ENCODE measurements at regions not wholly inside any gene's neighbourhood (a gene's known extent, or its start where the extent isn't known, plus 50 kb on each side); places are given as distances from the start of the nearest gene placed in this dataset.
"Not testable (repeated sequence)": the region's sequence is repeated elsewhere in the genome, so short reads cannot be mapped to it uniquely, and the experiment has no call there.

DNA sequence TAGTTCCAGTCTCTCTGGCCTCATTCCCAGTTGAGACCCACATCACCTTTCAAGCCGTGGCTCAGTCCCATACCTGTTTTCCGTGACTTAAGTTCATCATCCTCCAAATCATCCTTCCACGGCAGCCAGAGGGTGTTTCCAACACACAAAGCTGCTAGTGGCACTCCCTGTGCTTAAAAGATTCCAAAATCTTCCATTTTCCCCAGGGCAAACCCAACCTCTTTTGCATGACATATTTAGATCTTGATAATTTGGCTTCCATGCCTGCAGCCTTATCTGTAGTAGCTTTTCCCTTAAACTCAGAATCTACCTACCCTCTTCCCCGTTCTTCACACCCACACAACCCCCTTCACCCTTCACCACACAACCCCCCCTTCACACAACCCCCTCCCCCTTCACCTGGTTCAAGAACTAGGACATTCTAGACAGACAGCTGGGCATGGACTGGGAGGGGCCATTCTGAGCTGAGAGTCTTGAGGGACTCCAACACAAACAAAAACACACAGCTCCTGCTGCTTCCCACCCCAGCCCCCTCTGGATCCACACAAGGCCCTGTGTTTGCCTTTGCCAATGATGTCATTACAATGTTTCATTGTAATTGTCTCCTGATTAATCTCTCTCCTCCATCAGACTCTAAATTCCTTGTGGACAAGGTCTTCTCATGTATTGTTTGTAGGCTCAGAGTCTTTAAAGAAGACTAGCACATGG is 268.2 kb downstream of the SH3GL2 start:
- DNase-seq (ENCODE audit: low spot score) = no peak

DNA sequence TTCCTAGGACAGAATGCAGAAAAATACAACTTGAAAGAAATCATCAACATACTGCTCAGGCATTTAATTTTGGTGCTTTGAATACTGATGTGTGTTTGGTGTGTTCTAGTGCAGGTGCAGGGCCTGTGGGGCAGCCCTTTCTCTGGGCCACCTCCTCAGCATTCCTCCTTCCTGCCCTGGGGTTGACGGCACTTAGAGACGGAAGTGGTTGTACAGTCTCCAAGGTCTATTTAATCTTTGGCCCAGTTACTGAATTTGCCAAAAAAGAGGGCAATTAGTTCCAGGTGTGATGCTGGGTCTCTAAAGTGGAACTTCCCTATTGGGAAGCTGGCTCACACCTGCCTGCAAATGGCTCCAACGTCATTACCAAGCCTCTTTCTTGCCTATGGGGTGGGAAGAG is 269.0 kb downstream of the SH3GL2 start:
- no peak for DNase-seq (ENCODE audit: low spot score)

GRCh38 chr9:17852108-17852507 is 273.2 kb downstream of the SH3GL2 start:
- no peak for DNase-seq (ENCODE audit: low spot score)

GRCh38 chr9:17854487-17854886 is 275.6 kb downstream of the SH3GL2 start:
- no peak for DNase-seq (ENCODE audit: low spot score)

DNA sequence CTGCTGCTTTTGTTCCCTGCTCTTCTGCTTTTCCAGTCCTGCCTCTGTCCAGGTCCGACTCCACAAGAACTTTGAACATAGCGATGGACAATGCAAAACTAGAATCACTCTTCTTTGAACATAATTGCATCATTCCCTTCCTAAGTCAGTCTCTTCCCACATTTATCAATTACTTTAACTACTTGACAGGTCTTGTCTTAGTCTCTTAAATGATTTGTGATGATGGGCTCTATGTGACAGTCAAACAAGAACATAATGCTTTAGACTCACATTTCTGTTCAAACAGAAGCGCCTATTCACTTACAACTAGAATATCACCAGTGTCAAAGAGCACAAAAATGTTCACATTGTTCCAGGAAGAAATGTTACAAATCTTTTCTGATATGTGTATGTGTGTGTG is 278.1 kb downstream of the SH3GL2 start:
- DNase-seq (ENCODE audit: low spot score) = no peak

GRCh38 chr9:17859228-17859627 is 280.4 kb downstream of the SH3GL2 start:
- DNase-seq (ENCODE audit: low spot score) = no peak

GRCh38 chr9:17859987-17860386 is 281.1 kb downstream of the SH3GL2 start:
- DNase-seq (ENCODE audit: low spot score) = no peak

- DNase-seq (ENCODE audit: low spot score) = no peak
Measured at GRCh38 chr9:17862101-17862500, 283.2 kb downstream of the SH3GL2 start.

- no peak for DNase-seq (ENCODE audit: low spot score)
Measured at GRCh38 chr9:17862629-17863028, 283.8 kb downstream of the SH3GL2 start.

DNA sequence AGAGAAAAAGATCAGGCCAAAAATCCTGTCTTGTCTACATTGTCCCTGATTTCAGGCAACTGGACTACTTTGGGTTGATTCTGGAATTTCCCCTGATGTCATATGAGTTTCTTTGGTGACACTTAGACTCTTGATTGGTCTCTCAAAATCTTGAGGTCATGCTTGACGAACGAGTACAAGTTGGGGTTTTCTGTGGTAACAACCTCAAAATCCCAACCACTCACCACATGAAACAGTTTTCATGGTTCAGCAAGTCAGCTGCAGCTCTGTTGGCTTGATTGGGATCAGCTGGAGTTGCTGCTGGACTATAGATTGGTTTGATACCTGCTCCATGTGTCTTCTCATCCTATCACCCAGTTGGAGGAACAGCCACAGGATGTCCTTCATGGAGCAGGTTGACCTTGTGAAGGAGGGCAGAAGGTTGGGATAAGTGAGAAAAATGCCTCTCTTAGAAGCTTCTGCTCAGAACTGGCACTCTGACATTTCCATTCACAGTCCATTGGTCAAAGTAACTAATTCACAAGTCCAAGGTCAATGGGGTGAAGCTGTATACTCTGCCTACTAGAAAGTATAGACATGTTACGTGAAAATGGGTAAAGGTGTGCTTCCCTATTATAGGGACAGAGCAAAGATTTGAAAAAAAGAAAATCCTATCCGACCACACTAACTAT is 284.5 kb downstream of the SH3GL2 start:
- no peak for DNase-seq (ENCODE audit: low spot score)

- DNase-seq (ENCODE audit: low spot score) = no peak
Measured at GRCh38 chr9:17863924-17864323, 285.1 kb downstream of the SH3GL2 start.

- no peak for DNase-seq (ENCODE audit: low spot score)
Measured at GRCh38 chr9:17864951-17865350, 286.1 kb downstream of the SH3GL2 start.

DNA sequence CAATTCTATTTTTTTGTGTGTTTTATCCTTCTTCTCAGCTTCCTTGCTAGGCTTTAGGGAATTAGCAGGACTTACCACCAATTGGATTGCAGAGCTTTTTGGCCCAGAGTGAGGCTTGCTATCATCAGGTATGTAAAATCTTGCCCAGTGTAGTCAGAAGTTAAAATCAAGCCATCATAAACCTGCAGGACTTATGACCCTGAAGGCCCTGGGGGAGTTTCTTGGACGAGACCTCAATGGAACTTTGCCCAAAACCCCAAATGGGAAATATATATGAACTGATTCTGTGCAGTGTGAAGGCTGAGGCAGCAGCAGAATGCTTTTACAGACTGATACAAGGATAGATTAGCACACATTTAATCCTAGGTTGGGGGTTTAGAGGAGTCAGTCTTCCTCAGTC is 287.0 kb downstream of the SH3GL2 start:
- no peak for DNase-seq (ENCODE audit: low spot score)

GRCh38 chr9:17870722-17871121 is 291.9 kb downstream of the SH3GL2 start:
- DNase-seq (ENCODE audit: low spot score) = no peak

GRCh38 chr9:17871213-17871890 is 292.5 kb downstream of the SH3GL2 start:
- no peak for DNase-seq (ENCODE audit: low spot score)

GRCh38 chr9:17875886-17876285 is 297.0 kb downstream of the SH3GL2 start:
- no peak for DNase-seq (ENCODE audit: low spot score)

- no peak for DNase-seq (ENCODE audit: low spot score)
Measured at GRCh38 chr9:17876687-17877086, 297.8 kb downstream of the SH3GL2 start.

DNA sequence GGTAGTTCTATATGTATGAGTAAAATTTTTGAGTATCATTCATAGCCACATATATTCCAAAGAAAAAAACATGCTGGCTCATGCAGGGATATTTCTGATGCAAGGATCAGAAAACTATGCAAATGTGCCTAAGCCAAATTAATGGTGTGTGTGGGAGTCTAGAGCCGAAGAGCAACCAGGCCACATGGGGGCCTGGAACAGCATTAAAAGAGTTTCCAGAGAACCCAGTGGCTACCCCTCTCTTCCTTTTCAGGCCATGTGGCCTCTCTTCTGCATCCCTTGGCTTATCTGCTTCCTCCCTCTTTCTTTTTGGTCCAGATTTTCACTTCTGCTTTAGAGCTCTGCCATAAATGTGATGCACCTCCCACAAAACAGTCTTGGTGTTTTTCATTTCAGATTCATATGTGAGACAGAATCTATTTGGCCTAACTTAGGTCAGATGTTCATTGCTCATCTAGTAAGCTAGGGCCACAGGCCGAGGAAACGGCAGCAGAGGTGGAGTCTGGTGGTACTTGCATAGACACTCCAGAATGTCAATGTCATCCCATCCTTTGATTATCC is 300.0 kb downstream of the SH3GL2 start:
- no peak for DNase-seq (ENCODE audit: low spot score)

DNA sequence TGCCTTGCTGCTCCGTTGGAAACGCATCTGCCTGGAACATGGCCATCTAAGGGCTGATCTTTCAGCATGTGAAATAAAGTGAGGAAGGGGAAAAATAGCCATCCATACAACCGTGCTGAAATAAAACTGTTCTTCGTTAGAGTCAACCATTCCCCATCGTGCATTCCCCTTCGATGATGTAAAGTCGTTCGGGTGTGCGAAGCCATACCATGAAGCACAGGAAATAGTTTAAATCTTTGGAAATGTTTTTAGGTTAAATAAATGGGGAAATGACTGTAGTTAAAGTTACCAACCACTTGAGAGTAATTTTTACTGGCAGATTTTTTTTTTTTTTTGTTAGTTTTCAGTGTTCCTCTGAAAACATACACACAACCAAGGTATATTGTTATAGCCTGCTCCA is 302.5 kb downstream of the SH3GL2 start:
- no peak for DNase-seq (ENCODE audit: low spot score)

- no peak for DNase-seq (ENCODE audit: low spot score)
Measured at GRCh38 chr9:17882688-17883594, 304.1 kb downstream of the SH3GL2 start.

GRCh38 chr9:17888066-17888465 is 309.2 kb downstream of the SH3GL2 start:
- DNase-seq (ENCODE audit: low spot score) = no peak

DNA sequence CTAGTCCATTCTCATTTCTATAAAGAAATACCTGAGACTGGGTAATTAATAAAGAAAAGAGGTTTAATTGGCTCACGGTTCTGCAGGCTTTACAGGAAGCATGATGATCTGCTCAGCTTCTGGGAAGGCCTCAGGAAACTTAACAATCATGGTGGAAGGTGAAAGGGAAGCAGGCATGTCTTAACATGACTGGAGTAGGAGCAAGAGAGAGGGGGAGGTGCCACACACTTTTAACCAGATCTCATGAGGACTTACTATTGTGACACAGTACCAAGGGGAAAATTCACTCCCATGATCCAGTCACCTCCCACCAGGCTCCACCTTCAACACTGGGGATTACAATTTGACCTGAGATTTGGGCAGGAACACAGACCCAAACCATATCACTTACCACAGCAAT is 310.1 kb downstream of the SH3GL2 start:
- not testable (repeated sequence) for DNase-seq (ENCODE audit: low spot score)

Measured in CD4-positive, alpha-beta T cell treated with Interleukin-15 for 4 hours (primary cell).